Mucosa of stomach (tissue), 1 donor: ENCODE measurements at regions not wholly inside any gene's neighbourhood (a gene's known extent, or its start where the extent isn't known, plus 50 kb on each side); places are given as distances from the start of the nearest gene placed in this dataset.
"Not testable (repeated sequence)": the region's sequence is repeated elsewhere in the genome, so short reads cannot be mapped to it uniquely, and the experiment has no call there.

ENCODE experiments used
- H3K27me3 ChIP-seq: one replicate; pipeline ENCODE4 v1.7.0; 2013; ENCODE audit warnings: mild to moderate bottlenecking, low read length; ENCODE audit not compliant: control insufficient read depth, insufficient read depth
- H3K36me3 ChIP-seq: one replicate; pipeline ENCODE4 v1.7.0; 2013; ENCODE audit warnings: low read length; ENCODE audit not compliant: control insufficient read depth, insufficient read depth
- H3K4me1 ChIP-seq: one replicate; pipeline ENCODE4 v1.7.0; 2013; ENCODE audit warnings: mild to moderate bottlenecking, low read length; ENCODE audit not compliant: control insufficient read depth, insufficient read depth
- H3K4me3 ChIP-seq: one replicate; pipeline ENCODE4 v1.7.0; 2013; ENCODE audit warnings: low read length
- H3K9ac ChIP-seq: one replicate; pipeline ENCODE4 v1.7.0; 2013; ENCODE audit warnings: mild to moderate bottlenecking, low read length, moderate library complexity
- H3K9me3 ChIP-seq: one replicate; pipeline ENCODE4 v1.7.0; 2013; ENCODE audit warnings: mild to moderate bottlenecking, low read length, moderate library complexity; ENCODE audit not compliant: control insufficient read depth
- donor health status: Pancreatic carcinoma.

DNA sequence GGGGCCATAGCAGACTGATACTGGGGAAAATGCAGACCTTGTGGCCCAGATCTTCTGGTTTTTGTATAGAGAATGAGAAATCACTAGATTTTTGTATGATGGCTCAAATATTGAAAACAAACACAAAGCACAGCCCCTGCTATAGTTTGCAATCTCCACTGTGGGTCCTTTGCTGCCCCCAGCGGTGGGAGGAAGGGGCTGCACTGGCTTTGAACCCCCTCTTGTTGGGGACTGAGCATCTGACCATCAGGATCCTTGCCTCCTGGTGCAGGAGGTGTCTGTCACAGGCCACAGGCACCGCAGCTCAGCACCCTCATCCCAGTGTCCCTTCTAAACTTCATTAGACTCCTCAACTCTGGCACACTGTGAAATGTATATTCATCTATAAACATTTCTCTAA is 252.3 kb downstream of the BCL2L11 start:
- H3K4me3 ChIP-seq, H3K9ac ChIP-seq, H3K36me3 ChIP-seq, H3K27me3 ChIP-seq, H3K9me3 ChIP-seq, H3K4me1 ChIP-seq: not testable (repeated sequence)

DNA sequence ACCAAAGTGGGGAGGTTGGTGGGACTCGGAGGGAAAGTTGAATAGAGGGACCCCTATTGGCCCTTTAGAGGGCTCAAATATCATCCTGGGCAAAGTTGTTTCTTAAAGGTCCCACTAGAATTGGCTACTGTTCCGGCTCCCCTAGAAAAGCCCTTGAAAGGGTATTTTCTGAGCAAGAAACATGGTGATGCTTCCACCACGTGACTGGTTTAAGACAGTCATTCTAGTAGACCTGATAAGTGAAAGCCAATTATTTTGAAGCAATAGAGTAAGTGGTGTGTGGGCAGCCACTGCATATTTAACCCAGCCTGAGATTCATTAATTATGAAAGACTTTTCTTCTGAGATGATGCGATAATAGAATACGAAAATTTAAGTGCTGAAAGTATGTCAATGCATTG is 253.3 kb downstream of the BCL2L11 start:
- not testable (repeated sequence) for H3K9me3 ChIP-seq, H3K27me3 ChIP-seq, H3K4me3 ChIP-seq, H3K4me1 ChIP-seq, H3K9ac ChIP-seq, H3K36me3 ChIP-seq

DNA sequence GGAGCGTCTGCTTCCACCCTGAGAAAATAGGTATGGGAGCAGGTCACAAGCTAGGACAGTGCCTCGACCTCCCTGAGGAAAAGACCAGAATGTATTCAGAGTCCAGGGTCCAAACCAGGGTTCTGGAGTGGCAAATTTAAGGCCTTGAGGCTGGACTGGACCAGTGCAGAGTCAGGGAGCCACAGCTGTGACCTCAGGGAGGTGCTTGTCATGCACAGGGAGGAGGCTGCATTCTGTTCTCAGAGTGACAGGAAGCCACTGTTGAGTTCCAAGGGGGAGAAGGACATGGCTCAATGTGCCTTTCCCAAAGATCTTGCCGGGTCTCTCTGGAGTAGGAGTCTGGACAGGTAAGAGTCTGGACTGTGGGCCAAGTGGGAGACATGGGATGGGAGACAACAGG is 254.0 kb downstream of the BCL2L11 start:
- H3K36me3 ChIP-seq, H3K9ac ChIP-seq, H3K4me1 ChIP-seq, H3K9me3 ChIP-seq, H3K4me3 ChIP-seq, H3K27me3 ChIP-seq: not testable (repeated sequence)

DNA sequence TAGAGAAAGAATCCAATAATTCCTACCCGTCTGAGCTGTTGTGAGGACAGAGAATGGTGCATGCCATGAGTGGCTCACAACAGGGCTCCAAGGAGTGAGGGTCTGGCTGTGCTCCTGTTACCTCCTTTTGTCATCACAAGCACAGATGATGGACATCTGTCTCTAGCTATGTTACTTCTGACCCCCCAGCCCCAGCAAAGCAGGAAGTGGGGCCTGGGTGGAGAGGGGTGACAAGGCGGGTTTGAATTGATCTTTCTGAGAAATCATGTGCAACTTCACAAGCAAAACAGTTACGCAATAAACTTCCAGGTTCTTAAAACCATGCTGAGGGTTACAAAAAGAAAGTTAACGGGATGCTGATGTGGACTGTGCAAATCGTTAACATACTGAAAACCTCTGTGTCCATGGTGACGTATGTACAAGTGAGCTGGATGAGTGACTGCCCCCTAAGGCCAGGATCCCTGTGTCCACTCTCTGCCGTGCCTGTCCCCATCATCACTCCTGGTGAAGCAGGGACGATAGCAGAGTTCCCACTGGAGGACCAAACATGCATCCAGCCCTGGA is 254.7 kb downstream of the BCL2L11 start:
- not testable (repeated sequence) for H3K4me1 ChIP-seq, H3K9me3 ChIP-seq, H3K4me3 ChIP-seq, H3K36me3 ChIP-seq, H3K9ac ChIP-seq, H3K27me3 ChIP-seq

DNA sequence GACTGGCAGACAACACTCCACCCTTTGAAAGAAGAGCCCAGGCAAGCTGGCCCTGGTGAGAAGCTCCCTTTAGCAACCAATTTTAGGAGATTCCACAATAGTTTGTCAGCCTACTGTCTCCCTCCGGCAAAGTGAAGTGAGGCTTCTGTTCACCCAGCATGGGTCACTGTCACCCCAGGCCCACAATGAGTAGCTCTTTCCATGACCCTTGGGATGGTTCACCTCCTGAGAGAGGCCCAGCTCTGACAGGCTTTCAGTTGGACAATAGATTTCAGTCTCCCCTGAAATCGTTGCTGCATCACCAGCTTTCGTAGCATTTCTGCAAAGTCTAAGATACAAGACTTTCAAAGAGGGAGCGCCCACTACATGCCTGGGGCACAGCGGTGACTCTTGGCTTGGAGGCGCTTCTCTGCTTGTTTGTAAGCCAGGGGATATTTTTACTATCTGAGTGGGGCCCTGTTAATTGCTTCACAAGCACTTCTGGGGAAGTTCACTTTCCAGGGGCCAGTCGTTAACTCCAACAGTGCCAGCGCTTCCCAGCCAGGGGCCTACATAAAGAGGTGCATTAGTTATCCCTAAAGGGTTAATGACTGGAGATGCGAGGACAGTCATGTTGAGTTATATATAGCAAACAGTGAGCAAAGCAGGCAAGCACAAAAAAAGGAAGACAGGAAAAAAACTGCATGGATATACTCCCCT is 255.7 kb downstream of the BCL2L11 start:
- not testable (repeated sequence) for H3K4me1 ChIP-seq, H3K4me3 ChIP-seq, H3K9ac ChIP-seq, H3K9me3 ChIP-seq, H3K36me3 ChIP-seq, H3K27me3 ChIP-seq

DNA sequence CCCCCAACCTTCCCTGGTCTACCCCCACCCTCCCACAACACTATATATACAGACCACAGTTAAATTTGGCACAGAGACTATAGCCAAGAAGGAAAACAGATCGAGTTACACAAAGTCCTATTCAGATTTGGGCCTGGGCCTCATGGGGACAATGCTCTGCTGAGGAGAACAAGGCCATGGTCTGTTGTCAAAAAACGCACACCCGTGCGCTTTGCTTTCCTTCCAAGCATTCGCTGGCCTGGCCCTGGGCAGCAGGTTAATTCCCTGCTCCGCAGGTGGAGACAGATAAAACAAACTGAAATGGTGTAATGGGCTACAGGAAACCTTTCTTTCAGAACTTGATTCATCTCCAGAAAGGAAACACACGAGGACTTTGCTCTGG is 256.2 kb downstream of the BCL2L11 start:
- not testable (repeated sequence) for H3K4me1 ChIP-seq, H3K4me3 ChIP-seq, H3K9ac ChIP-seq, H3K9me3 ChIP-seq, H3K36me3 ChIP-seq, H3K27me3 ChIP-seq

DNA sequence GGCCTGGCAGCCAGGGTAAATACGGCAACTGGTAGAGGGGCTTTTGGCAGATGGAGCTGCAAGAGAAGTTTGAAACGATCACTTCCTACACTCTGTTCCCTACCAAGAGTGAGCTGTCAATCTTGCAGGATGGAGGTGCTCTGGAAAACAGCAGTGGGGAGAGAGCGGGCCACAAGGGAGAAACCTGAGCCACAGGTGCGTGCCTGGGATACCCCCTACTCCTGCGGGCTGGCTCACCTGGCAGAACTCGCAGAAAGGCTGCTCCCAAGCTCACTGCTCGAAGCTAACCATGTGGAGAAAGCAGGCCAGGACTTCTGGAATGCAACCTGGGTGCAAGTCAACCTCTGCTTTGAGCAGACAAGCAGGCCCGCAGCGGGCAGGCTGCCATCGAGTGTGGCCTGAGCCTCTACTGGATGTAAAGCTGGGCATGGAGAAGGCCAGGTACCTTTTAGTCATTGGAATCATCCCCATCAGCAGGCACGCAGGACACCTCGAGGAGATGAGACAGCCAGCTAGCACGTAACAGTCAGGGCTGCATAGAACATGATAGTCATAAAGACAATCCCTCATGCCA is 256.8 kb downstream of the BCL2L11 start:
- H3K4me1 ChIP-seq, H3K4me3 ChIP-seq, H3K27me3 ChIP-seq, H3K36me3 ChIP-seq, H3K9ac ChIP-seq, H3K9me3 ChIP-seq: not testable (repeated sequence)

DNA sequence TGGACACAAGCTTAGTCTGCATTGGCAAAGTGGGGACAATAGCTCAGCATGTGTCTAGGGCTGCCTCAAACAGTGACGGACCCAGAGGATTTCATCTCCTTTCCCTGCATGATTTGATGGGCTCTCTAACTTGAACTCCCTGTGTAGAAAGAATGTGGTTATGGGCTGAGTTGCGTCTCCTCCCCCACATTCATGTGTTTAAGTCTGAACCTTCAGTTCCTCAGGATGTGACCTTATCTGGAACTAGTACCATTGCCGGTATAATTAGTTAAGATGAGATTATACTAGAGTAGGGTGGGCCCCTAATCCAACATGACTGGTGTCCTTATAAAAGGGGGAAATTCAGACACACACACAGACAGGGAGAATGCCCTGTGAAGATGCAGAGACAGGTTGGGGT is 257.6 kb downstream of the BCL2L11 start:
- not testable (repeated sequence) for H3K4me3 ChIP-seq, H3K4me1 ChIP-seq, H3K27me3 ChIP-seq, H3K36me3 ChIP-seq, H3K9ac ChIP-seq, H3K9me3 ChIP-seq

DNA sequence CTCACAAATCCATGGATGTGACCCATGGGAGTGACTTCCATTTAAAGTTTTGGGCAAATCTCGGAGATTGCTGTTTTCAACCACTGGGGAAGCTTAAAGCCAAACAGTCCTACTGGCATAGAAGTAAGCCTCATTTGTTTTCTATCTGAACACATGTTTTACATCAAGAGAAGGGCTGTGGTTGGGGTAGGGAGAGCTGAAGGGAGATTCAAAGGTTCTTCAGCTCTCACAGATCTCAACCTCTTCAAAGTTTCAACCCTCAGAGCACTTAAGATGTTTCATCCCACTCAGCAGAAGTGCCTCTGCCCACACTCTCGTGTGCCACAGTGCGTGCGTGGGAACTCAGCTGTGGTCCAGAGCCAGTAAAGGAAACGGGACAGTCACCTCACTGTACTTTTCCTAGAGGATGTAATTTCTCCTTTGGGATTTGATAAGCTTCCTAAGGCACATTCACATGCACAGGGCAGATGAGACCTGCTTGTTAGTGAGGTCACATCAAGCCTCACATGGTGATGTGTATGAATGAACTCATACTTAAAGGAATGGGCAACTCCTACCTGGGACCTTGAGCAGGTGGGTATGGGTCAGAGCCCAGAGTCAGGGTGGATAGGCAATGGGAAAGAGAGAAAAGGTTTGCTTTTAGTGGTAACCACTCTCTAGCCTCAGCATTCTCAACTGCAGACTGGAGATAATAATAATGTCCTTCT is 260.2 kb downstream of the BCL2L11 start:
- H3K4me1 ChIP-seq, H3K27me3 ChIP-seq, H3K9ac ChIP-seq, H3K36me3 ChIP-seq, H3K9me3 ChIP-seq, H3K4me3 ChIP-seq: not testable (repeated sequence)

DNA sequence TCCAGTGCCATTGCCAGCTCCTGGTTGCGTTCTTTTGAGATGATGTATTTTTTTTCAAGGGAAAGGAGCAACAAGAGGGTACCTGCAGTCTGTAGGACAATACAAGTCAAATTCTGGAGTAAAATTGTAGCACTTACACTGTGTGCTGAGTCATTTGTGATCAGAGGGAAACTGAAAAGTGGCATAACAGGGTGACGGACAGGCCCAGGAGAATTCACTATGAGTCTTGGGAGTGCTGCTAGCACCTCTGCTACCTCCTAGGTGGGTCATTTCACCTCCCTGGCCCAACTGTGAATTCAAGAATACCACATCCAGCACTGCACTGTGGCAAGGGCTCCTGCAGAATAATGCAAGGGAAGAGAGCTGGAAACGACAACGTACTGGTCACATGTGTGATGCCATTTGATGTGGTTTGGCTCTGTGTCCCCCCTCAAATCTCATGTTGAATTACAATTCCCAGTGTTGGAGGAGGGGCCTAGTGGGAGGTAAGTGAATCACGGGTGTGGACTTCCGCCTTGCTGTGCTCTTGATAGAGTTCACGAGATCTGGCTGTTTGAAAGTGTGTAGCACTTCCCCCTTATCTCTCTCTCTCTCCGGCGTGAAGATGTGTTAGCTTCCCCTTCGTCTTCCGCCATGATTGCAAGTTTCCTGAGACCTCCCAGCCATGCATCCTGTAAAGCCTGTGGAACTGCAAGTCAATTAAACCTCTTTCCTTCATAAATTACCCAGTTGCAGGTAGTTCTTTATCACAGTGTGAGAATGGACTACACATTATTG is 261.0 kb downstream of the BCL2L11 start:
- not testable (repeated sequence) for H3K9ac ChIP-seq, H3K4me3 ChIP-seq, H3K9me3 ChIP-seq, H3K36me3 ChIP-seq, H3K27me3 ChIP-seq, H3K4me1 ChIP-seq

DNA sequence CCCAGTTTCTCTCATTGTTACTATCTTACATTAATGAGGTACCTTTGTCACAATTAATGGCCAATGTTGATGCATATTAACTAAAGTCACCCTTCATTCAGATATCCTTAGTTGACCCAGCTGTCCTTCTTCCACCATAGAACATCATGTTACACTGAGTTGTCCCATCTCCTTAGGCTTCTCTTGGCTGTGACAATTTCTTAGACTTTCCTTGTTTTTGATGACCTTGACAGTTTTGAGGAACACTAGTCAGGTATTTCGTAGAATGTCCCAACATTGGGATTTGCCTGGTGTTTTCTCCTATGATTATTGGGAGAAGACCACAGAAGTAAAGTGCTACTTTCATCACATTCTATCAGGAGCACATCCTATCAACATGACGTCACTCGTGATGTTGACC is 261.8 kb downstream of the BCL2L11 start:
- H3K27me3 ChIP-seq, H3K4me1 ChIP-seq, H3K9me3 ChIP-seq, H3K9ac ChIP-seq, H3K4me3 ChIP-seq, H3K36me3 ChIP-seq: not testable (repeated sequence)

DNA sequence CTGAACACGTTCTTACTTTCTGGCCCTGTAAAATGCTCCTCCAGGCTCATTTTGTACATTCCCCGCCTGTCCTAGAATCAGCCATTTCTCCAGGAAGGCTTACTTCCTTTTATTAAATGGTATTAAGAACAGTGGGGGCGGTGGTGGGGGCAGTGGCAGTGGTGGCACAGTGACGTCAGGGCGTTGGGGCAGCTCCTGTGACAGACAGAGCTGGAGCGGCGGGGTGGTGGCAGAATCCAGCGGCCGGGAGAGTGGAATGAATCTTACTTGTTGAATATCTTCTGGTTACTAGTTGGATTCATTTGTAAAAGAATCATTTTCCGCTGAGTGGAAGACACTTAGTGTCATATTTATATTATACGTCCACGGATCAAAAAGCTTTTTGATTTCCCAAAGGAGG is 262.6 kb downstream of the BCL2L11 start:
- H3K27me3 ChIP-seq, H3K9me3 ChIP-seq, H3K36me3 ChIP-seq, H3K9ac ChIP-seq, H3K4me1 ChIP-seq, H3K4me3 ChIP-seq: not testable (repeated sequence)
